GM12874 (cell line): ENCODE measurements at regions not wholly inside any gene's neighbourhood (a gene's known extent, or its start where the extent isn't known, plus 50 kb on each side); places are given as distances from the start of the nearest gene placed in this dataset.

Experiments used
- TF ChIP-seq, protein P1 (sequence below): IDR thresholded peaks from 2 replicates; pipeline ENCODE4 v1.5.1; 2011; ENCODE audit warnings: low read depth, mild to moderate bottlenecking, control low read depth, low read length, moderate library complexity; ENCODE audit not compliant: insufficient read depth

DNA sequence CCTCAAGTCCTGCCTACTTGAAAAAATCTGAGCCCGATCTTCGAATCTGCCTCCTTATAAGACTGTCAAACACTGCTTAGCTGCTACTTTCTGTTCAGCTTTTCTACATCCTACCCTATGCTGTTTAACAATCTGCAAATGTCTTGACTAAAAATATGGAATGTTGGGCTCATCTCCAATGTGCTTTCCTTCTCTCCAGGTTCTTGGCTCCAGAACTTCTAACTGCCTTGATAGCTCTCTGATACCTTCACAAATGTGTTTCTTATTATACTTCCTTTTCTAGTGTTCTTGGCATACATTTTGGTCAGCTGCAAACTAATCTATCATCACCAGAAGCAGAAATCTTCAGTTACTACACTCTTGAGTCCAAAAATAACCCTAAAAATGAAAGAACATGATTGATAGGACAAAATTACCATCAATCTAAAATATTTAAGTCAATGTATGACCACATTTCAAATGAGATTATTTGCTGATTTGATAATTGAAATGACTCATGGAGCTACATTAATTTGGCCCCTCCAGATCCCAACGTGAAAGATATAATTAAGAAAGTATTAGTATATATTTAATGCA lies 372.3 kb upstream of the MON1B start:
- TF ChIP-seq, protein P1, sequence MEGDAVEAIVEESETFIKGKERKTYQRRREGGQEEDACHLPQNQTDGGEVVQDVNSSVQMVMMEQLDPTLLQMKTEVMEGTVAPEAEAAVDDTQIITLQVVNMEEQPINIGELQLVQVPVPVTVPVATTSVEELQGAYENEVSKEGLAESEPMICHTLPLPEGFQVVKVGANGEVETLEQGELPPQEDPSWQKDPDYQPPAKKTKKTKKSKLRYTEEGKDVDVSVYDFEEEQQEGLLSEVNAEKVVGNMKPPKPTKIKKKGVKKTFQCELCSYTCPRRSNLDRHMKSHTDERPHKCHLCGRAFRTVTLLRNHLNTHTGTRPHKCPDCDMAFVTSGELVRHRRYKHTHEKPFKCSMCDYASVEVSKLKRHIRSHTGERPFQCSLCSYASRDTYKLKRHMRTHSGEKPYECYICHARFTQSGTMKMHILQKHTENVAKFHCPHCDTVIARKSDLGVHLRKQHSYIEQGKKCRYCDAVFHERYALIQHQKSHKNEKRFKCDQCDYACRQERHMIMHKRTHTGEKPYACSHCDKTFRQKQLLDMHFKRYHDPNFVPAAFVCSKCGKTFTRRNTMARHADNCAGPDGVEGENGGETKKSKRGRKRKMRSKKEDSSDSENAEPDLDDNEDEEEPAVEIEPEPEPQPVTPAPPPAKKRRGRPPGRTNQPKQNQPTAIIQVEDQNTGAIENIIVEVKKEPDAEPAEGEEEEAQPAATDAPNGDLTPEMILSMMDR = no peak

DNA sequence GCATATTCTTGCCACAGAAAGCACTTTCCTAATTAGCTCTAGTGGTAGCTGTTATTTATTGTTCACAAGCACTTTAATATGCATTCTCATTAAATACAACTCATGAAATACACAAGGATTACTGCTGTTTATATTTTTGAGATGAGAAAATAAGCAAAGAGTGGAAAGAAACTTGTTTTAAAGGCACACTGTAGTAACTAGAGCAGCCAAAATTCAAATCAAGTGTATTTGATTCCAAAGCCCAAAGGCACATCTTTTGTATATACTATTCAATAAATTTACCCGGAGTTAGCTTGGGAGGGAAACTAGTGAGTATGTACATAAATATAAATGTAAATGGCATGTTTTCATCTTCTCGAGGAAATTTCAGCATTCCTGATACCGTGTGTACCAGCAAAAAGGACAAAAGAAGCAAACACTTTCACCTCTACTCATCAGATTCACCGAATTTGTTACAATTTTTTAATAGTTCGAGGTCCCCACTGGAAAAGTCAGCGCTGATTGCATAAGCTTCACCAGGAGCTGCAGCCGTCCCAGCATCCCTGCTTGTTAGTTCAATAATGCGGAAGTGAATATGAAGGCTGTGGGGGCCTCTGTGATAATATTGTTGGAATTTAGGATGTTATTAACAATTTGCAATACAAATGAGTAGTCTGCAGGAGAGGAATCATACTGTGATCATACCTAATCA lies 371.6 kb upstream of the MON1B start:
- TF ChIP-seq, protein P1 = no peak

DNA sequence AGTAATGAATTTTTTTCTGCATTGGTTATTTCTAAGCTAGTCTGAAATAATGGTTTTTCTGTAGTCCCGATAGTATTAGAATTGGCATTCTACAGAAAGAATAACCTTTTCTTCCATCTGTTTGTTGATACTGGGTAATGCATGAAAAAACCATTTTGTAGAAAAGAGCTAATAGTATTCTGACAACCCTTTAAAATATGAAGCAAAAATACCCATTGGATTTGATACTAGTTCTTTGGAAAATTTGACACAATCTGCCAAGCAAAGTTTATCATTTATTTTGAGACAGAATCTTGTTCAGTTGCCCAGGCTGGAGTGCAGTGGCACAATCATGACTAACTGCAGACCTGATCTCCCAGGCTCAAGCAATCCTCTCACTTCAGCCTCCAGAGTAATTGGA lies 366.8 kb upstream of the MON1B start:
- TF ChIP-seq, protein P1 = no peak

DNA sequence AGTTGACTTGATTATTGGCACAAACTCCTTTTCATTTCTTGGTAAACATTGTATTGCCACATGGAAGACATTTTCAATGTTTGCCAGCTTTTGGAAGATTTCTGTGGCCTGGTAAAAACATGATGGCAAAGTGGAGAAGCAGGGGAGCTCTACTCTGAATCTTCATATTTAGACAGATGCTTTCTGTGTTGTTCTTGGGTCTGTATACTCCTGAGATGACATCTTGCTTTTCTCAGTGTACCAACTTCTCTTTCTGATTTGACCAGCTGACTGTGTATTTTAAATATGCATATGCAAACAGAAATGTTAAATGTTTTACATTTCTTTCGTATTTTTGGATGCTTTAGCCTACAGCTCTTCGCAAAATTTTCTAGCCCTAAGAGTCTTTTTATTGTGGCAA lies 366.2 kb upstream of the MON1B start:
- TF ChIP-seq, protein P1 = no peak

DNA sequence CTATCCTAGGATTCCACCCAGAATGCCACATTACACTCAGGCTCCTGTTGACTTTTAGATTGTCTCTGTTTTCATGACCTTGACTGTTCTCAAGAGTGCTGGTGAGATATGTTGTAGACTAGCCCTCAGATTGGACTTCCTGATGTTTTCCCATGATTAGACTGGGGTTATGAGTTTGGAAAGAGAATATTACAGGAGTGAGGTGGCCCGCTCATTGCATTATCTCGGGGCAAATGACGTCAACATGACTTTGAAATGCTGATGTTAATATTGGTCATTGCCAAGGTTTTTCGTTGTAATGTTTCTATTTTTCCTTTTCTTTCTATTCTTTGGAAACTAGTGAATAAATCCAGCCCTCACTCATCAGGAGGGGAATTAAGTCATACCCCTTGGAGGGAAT lies 355.7 kb upstream of the MON1B start:
- TF ChIP-seq, protein P1 = no peak

DNA sequence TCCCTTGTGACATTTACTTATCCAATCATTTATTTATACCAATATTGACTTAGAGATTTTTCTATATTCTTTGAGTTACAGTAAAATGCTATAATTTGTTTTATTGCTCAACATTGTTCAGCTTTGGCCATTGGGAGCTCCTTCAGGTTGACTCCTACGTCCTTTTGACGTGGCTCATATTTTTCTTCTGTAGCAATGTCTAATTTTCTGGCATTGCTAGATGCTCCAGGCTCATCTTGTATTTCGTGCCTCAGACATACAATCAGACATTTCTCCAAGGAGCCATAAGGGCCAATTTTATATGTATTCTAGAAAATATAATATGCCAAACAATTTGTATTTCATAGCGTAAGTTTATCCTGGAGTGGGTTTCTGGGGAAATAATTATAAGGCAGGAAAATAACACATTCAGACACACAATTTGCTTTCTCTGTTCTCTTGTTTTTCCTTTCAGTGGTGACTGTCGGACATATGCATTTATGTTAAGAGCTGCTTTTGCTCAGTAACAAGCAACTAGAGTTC lies 355.1 kb upstream of the MON1B start:
- TF ChIP-seq, protein P1 = no peak

DNA sequence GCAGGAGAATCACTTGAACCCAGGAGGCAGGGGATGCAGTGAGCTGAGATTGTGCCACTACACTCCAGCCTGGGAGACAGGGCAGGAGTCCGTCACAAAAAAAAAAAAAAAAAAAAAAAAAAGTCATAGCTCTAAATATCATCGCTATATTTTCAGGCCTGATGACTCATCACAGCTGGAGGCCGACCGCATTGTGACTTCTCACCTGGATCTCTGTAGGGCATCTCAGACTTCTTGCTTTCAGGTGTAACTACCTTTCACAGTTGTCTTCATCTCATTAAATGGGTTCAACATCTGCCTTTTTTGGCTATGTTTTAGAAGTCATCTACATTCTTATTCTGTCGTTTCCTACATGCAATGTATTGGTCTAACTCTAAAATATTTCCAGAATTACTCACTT lies 353.1 kb upstream of the MON1B start:
- TF ChIP-seq, protein P1 = no peak
